GM12891 (cell line): ENCODE measurements at regions not wholly inside any gene's neighbourhood (a gene's known extent, or its start where the extent isn't known, plus 50 kb on each side); places are given as distances from the start of the nearest gene placed in this dataset.

ENCODE experiments used
- DNase-seq: peaks from one replicate; pipeline ENCODE4 v3.0.0; 2011; ENCODE audit warnings: low spot score; ENCODE audit not compliant: insufficient read length
- FAIRE-seq: peaks from 2 replicates; lab custom pipeline; 2011; peaks lifted over from hg19 to GRCh38; lab: Jason Lieb, UNC
- PAX5 ChIP-seq: IDR thresholded peaks from 2 replicates; pipeline ENCODE4 v1.6.1; 2011; ENCODE audit warnings: low read length, moderate library complexity, mild to moderate bottlenecking; ENCODE audit not compliant: insufficient read depth, severe bottlenecking
- POLR2A ChIP-seq: IDR thresholded peaks from 2 replicates; pipeline ENCODE4 v1.6.1; 2011; ENCODE audit warnings: low read depth, low read length, control low read depth
- POLR2AphosphoS5 ChIP-seq: IDR thresholded peaks from 2 replicates; pipeline ENCODE4 v1.6.1; 2011; ENCODE audit warnings: low read depth, low read length, control low read depth
- POU2F2 ChIP-seq: IDR thresholded peaks from 2 replicates; pipeline ENCODE4 v1.6.1; 2011; ENCODE audit warnings: low read depth, mild to moderate bottlenecking, control low read depth, low read length, moderate library complexity
- SPI1 ChIP-seq: IDR thresholded peaks from 2 replicates; pipeline ENCODE4 v1.6.1; 2011; ENCODE audit warnings: low read depth, low read length, control low read depth
- TAF1 ChIP-seq: IDR thresholded peaks from 2 replicates; pipeline ENCODE4 v1.6.1; 2011; ENCODE audit warnings: low read depth, low read length, control low read depth

- TF ChIP-seq POLR2AphosphoS5 (no peak), POLR2A (no peak), PAX5 (no peak), TAF1 (no peak), SPI1 (no peak), POU2F2 (no peak)
- DNase-seq (no peak), FAIRE-seq (no peak)
Observed at GRCh38 chr13:40375489-40376171, 290.8 kb downstream of the FOXO1 start.

GRCh38 chr13:40376296-40376849 lies 290.1 kb downstream of the FOXO1 start:
- TF ChIP-seq POU2F2, result no peak
- no peak for TF ChIP-seq POLR2A
- no peak for TF ChIP-seq TAF1
- TF ChIP-seq SPI1, result no peak
- no peak for TF ChIP-seq POLR2AphosphoS5
- no peak for TF ChIP-seq PAX5
- no peak for DNase-seq
- FAIRE-seq, result no peak

DNA sequence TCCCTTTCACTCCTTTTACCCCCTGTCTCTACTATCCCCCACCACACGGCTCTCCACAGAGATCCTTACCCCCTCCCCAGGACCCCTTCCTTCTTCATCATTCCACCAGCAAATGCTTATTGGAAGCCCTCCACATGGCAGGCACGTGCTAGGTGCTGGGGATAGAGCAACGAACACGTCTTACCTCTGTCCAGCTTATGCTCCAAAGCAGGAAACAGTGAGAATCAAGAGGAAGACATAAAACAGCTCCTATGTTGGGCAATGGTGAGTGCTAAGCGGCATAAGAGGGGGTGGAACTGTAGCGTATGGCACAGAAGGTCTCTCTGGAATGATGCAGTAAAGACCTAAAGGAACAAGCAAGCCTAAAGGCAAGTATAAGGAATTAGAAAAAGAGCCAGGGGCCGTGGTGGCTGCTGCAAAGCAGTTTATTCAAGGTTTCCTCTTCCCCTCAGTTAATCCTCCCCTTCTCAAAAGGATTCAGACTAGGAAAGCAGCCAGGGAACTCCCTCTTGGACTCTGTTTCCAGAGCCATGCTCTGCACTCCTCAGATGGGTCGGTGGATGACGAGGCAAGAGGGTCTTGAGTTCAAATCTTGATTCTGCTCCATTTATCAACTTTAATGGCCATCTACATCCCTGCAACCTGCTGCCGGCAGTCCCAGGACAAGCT lies 289.4 kb downstream of the FOXO1 start:
- no peak for DNase-seq
- TF ChIP-seq TAF1 (no peak), POLR2AphosphoS5 (no peak), PAX5 (no peak), POU2F2 (no peak), POLR2A (no peak)
- FAIRE-seq, result no peak

DNA sequence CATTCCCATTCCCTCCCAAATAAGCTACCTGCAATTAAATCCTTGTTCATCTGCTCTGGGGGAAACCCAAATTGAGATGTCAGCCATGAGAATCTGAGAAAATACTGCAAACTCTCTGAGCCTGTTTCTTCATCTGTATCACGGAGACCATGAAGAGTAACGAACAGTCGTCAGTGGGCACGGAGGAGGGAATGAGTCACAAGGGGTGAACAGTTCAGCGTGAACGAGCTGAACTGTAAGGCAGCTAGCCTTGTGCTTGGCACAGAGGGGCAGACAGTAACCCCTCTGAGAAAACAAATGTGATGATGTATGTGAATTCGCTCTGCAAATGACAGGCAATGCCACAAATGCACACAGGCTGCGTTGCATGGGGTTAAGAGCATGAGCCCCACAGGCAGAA lies 288.7 kb downstream of the FOXO1 start:
- TF ChIP-seq SPI1, result no peak
- no peak for TF ChIP-seq TAF1
- no peak for TF ChIP-seq PAX5
- TF ChIP-seq POU2F2, result no peak
- no peak for TF ChIP-seq POLR2AphosphoS5
- TF ChIP-seq POLR2A, result no peak
- DNase-seq (no peak), FAIRE-seq (no peak)

- FAIRE-seq, result no peak
- TF ChIP-seq TAF1 (no peak), POU2F2 (no peak), POLR2A (no peak), POLR2AphosphoS5 (no peak), SPI1 (no peak), PAX5 (no peak)
- no peak for DNase-seq
Observed at GRCh38 chr13:40379196-40379595, 287.2 kb downstream of the FOXO1 start.

- TF ChIP-seq POU2F2 (no peak), POLR2A (no peak), TAF1 (no peak), PAX5 (no peak), POLR2AphosphoS5 (no peak), SPI1 (no peak)
- no peak for FAIRE-seq
- no peak for DNase-seq
Observed at GRCh38 chr13:40379794-40380578, 286.5 kb downstream of the FOXO1 start.

GRCh38 chr13:40381935-40382764 lies 284.3 kb downstream of the FOXO1 start:
- DNase-seq (no peak), FAIRE-seq (no peak)
- no peak for TF ChIP-seq POU2F2
- TF ChIP-seq PAX5, result no peak
- no peak for TF ChIP-seq TAF1
- no peak for TF ChIP-seq POLR2AphosphoS5
- no peak for TF ChIP-seq SPI1
- no peak for TF ChIP-seq POLR2A

DNA sequence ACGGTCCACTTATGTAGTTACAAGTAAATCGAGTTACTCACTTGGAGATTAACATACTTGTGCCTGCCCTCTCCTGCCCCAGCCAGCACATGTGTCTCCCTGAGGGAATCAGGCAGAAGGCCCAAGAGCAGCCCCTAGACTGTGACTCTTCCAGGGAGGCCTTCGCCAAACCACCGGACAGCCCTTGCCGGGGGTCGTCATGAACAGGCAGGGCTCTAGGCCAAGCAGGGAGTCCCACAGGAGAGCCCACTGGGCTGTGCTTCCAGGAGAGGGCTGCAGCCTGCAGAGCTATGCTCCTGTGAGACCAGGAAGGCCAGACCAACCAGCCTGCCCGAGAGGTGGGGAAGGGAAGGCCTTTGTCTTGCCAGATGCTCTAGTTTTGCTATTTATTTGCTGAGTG lies 283.3 kb downstream of the FOXO1 start:
- TF ChIP-seq PAX5 (no peak), SPI1 (no peak), POU2F2 (no peak), POLR2A (no peak), TAF1 (no peak), POLR2AphosphoS5 (no peak)
- DNase-seq, result no peak
- FAIRE-seq, result no peak
